ENCODE measurements at regions not wholly inside any gene's neighbourhood (a gene's known extent, or its start where the extent isn't known, plus 50 kb on each side); places are given as distances from the start of the nearest gene placed in this dataset.

DNA sequence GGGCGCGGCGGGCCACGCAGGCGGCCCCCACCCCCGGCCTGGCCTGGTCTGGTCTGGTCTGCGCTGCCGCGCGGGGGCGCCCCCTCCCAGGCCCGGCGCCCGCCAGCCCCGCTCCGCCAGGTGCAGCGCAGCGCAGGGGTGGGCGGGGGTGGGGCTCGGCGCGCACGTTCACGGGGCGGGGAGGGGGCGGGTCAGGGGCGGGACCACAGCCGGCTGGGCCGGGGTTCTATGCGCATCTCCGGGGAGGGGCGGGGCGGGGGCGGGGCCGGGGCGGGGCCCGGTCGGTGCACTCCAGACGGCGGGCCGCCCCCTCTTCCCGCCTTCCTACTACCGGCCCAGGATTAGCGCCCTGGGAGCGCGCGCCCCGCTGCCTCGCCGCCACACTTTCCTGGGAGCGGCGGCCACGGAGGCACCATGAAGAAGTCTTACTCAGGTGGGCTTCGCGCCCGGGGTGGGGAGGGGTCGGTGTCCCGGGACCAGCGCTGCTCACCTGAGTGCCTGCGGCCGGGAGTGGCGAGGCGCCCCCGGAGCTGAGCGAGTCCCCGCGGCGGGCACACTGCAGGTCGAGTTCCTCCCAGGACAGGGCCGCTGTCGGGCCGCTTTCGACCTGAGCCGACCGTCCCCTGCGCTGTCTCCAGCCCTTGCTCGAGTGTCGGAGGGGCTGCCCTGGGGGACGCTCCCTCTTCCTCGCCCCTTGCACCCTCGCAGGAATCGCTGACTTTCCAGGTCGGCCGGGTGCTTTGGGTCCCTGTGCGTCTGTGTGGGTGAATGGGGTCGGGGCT, 140.5 kb downstream of the SEC14L1 start:
- TF ChIP-seq, protein P1, sequence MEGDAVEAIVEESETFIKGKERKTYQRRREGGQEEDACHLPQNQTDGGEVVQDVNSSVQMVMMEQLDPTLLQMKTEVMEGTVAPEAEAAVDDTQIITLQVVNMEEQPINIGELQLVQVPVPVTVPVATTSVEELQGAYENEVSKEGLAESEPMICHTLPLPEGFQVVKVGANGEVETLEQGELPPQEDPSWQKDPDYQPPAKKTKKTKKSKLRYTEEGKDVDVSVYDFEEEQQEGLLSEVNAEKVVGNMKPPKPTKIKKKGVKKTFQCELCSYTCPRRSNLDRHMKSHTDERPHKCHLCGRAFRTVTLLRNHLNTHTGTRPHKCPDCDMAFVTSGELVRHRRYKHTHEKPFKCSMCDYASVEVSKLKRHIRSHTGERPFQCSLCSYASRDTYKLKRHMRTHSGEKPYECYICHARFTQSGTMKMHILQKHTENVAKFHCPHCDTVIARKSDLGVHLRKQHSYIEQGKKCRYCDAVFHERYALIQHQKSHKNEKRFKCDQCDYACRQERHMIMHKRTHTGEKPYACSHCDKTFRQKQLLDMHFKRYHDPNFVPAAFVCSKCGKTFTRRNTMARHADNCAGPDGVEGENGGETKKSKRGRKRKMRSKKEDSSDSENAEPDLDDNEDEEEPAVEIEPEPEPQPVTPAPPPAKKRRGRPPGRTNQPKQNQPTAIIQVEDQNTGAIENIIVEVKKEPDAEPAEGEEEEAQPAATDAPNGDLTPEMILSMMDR (IDR thresholded peaks at IDR 0.05): no peak
- peak in 1 of 3 donors; percentile 30 for TF ChIP-seq POLR2AphosphoS5 (IDR thresholded peaks at IDR 0.05)

All from breast epithelium (tissue), 3 donors.